Activated T-helper 17 cell treated with anti-CD3 and anti-CD28 coated beads, Interleukin-2, amount 50 U/mL, for 72 hours (primary cell): ENCODE measurements at regions not wholly inside any gene's neighbourhood (a gene's known extent, or its start where the extent isn't known, plus 50 kb on each side); places are given as distances from the start of the nearest gene placed in this dataset.
"Not testable (repeated sequence)": the region's sequence is repeated elsewhere in the genome, so short reads cannot be mapped to it uniquely, and the experiment has no call there.

Experiments
- ATAC-seq: fragments of 150-1000 bp; cut with Tn5 transposase; replicated peaks from 2 replicates; pipeline ENCODE4 v1.10.0; 2021; ENCODE audit warnings: mild to moderate bottlenecking, moderate library complexity
- H3K27ac Mint-ChIP-seq: one replicate; pipeline ENCODE4 v1.8.0; 2022; ENCODE audit warnings: mixed read lengths
- H3K27me3 Mint-ChIP-seq: one replicate; pipeline ENCODE4 v1.8.0; 2022; ENCODE audit warnings: mixed read lengths
- H3K36me3 Mint-ChIP-seq: one replicate; pipeline ENCODE4 v1.8.0; 2022; ENCODE audit warnings: low read depth, mild to moderate bottlenecking, mixed read lengths
- H3K4me1 Mint-ChIP-seq: one replicate; pipeline ENCODE4 v1.8.0; 2022; ENCODE audit warnings: mixed read lengths
- H3K4me3 Mint-ChIP-seq: one replicate; pipeline ENCODE4 v1.8.0; 2022; ENCODE audit warnings: mild to moderate bottlenecking, mixed read lengths
- H3K9me3 Mint-ChIP-seq: one replicate; pipeline ENCODE4 v1.8.0; 2022; ENCODE audit warnings: mixed read lengths

DNA sequence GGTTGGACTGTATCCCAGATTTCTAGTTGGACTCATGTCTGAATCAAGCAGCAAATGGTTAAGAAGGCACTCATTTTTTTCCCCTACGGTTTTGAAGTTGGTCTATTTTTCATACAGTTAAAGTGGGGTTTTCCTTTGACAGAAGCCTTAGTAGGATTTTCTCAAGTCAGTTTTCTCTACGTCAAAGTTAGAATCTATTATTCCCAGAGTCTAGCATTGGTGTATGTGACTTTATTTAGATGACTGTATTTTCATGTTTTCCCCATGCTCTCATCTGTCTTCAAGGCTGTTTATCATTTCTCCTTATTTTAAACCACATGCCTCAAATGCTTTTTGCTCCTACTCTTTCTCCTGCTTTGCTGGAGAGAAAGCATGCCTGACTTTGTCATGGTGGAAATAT is 623.2 kb downstream of the CCSER2 start:
- no peak for ATAC-seq
- H3K4me1 Mint-ChIP-seq = no peaks in the 10 kb centered on the region
- H3K4me3 Mint-ChIP-seq = no peak overlapping the region
- H3K27me3 Mint-ChIP-seq = peaks cover 4% of the 10 kb centered on the region
- no peaks in the 10 kb centered on the region for H3K36me3 Mint-ChIP-seq
- no peaks in the 10 kb centered on the region for H3K9me3 Mint-ChIP-seq
- no peak overlapping the region for H3K27ac Mint-ChIP-seq

DNA sequence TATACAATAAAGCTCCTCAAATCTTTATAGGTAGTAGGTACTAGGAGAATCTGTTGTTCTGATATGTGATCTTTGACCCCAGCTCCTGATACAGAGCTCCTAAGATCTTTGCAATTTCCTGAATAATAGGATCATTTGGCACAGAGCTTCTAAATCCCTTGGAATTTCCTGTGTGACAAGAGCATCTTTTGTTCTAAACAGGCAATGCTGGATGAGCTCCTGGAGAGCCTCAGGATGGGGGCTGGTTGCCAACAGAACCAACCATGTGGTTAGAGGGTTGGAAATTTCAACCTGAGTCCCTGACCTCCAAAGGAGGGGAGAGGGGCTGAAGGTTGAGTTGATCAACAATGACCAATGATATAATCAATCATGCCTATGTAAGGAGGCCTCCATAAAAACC is 629.0 kb downstream of the CCSER2 start:
- Mint-ChIP-seq H3K27ac (no peak overlapping the region), H3K4me3 (no peak overlapping the region), H3K27me3 (no peaks in the 10 kb centered on the region), H3K36me3 (no peaks in the 10 kb centered on the region), H3K9me3 (no peaks in the 10 kb centered on the region), H3K4me1 (no peaks in the 10 kb centered on the region)
- ATAC-seq = no peak

DNA sequence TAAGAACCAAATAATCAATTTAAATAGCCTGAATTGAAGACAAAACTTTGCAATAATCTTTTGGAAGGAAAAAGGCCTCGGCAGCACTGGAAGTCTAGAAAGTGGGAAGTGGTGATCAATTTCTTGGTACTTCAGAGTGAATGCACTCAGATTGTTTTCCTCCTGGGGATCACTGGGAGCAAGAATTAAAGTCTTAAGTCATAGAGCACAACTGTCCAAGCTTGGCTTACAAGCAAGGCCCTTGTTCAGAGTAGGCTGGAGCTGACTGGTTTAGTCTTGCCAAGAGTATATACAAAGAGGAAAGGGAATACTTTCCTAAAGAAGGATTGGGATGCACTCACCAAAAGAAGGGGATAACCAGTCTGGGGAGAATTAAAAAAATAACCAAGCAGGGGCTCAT is 637.1 kb downstream of the CCSER2 start:
- H3K9me3 Mint-ChIP-seq = peaks cover 3% of the 10 kb centered on the region
- H3K4me1 Mint-ChIP-seq = no peaks in the 10 kb centered on the region
- H3K27me3 Mint-ChIP-seq = peaks cover 3% of the 10 kb centered on the region

DNA sequence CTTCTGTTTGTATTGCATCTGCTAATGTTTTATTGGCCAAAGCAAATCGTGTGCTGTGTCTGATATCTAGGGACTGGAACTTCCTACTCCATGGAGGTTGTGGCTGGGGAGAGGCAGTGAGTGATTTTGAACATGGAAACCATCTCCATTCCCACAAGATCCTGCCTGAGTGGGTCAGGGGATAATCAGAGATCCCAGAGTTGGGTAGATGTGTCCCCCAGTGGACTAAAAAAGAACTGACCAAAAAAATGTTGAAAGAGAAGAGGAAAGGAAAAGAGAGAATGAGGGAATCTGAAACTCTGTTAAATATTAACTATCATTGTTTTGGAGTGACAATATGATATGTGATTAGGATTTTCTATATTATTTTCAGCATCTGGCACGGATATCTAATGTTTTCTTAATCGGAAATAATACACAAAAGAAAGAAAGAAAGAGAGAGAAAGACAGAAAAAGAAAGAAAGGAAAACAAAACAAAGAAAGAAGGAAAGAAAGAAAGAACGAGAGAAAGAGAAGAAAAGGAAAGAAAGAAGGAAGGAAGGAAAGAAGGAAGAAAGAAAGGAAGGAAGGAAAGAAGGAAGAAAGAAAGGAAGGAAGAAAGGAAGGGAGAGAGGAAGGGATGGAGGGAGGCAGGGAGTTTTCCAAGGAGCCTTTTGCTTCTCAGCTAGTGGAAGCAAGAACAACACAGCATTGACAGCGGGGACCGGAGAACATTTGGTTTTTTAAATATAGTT is 638.5 kb downstream of the CCSER2 start:
- Mint-ChIP-seq H3K36me3 (no peaks in the 10 kb centered on the region), H3K4me3 (no peak overlapping the region), H3K9me3 (peaks cover 3% of the 10 kb centered on the region), H3K4me1 (no peaks in the 10 kb centered on the region), H3K27ac (no peak overlapping the region), H3K27me3 (peaks cover 3% of the 10 kb centered on the region)
- ATAC-seq = no peak

More for the DNA sequence above, 637.1 kb downstream of the CCSER2 start:
- ATAC-seq = no peak
- Mint-ChIP-seq H3K36me3 (no peaks in the 10 kb centered on the region), H3K4me3 (no peak overlapping the region), H3K27ac (no peak overlapping the region)

DNA sequence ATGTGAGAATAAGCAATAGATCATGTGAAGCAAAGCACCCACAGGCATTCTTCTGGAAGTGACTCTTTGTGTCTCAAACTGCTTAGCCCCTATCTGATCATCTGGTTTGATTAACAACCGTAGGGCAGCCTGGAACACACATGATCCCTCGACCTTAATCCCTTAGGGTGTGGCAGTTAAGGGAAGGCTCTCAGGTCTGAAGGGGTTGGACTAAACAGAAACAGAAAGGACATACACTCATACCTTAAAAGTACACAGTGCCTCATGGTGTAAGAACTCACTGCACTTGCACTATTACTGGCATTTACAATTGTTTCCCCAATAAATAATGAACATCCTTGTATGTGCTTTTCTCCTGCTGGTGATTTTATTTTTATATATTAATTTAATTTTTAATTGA is 640.9 kb downstream of the CCSER2 start:
- not testable (repeated sequence) for H3K9me3 Mint-ChIP-seq, H3K36me3 Mint-ChIP-seq, H3K4me1 Mint-ChIP-seq, ATAC-seq, H3K4me3 Mint-ChIP-seq, H3K27me3 Mint-ChIP-seq, H3K27ac Mint-ChIP-seq

DNA sequence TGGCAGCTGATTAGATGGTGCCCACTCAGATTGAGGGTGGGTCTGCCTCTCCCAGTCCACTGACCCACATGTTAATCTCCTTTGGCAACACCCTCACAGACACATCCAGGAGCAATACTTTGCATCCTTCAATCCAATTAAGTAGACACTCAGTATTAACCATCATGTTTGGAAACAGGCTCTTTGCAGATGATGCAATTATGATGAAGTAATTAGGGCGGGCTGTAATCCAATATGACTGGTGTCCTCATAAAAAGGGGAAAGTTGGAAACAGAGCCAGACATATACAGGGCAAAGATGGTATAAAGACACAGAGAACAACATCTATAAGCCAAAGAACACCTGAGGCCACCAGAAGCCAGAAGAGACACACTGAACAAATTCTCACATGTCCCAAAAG is 658.6 kb downstream of the CCSER2 start:
- H3K4me1 Mint-ChIP-seq = no peaks in the 10 kb centered on the region
- H3K4me3 Mint-ChIP-seq = no peak overlapping the region
- H3K36me3 Mint-ChIP-seq = no peaks in the 10 kb centered on the region
- no peaks in the 10 kb centered on the region for H3K27me3 Mint-ChIP-seq
- H3K27ac Mint-ChIP-seq = no peak overlapping the region
- ATAC-seq = no peak
- no peaks in the 10 kb centered on the region for H3K9me3 Mint-ChIP-seq

DNA sequence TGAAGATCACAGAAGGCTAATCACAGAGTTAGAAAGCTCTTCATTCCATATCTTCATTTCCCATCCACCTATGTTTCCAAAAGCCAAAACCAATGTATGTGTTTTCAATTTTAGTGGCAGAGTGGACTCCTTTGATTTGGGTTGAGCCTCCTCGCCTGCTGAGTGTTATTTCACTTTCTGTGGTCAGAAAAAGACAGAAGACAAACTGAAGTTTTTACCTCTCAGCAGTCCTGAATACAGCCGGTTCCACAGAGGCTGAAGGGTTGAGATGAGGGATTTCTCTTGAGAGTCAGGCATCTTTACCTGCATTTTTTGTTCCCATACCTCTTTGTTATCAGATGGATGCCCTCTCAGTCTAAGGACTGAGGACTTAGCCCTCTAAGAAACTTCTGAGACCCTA is 659.6 kb downstream of the CCSER2 start:
- H3K4me1 Mint-ChIP-seq = no peaks in the 10 kb centered on the region
- no peaks in the 10 kb centered on the region for H3K27me3 Mint-ChIP-seq
- no peak overlapping the region for H3K27ac Mint-ChIP-seq
- no peak overlapping the region for H3K4me3 Mint-ChIP-seq
- no peaks in the 10 kb centered on the region for H3K36me3 Mint-ChIP-seq
- ATAC-seq = no peak
- H3K9me3 Mint-ChIP-seq = no peaks in the 10 kb centered on the region

DNA sequence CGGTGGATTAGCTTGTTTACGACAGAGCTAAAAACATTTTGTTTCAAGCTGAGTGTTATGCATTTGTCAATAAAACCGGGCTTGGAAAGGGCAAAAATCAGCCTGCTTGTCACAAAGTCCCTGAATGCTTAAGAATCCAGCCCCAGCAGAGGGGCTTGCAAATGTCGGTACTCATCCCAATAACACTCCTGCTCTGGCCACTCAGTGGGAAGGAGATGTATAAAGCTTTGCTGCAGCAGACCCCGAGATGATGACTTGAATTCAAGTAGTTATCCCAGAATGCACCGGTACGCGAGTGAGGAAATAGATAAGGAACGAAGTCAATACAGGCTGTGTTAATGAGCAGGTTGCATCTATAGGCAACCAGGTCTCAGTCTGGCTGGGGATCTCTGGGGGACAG is 662.3 kb downstream of the CCSER2 start:
- Mint-ChIP-seq H3K4me3 (no peak overlapping the region), H3K27ac (no peak overlapping the region), H3K36me3 (no peaks in the 10 kb centered on the region), H3K9me3 (no peaks in the 10 kb centered on the region), H3K27me3 (no peaks in the 10 kb centered on the region), H3K4me1 (no peaks in the 10 kb centered on the region)
- no peak for ATAC-seq

DNA sequence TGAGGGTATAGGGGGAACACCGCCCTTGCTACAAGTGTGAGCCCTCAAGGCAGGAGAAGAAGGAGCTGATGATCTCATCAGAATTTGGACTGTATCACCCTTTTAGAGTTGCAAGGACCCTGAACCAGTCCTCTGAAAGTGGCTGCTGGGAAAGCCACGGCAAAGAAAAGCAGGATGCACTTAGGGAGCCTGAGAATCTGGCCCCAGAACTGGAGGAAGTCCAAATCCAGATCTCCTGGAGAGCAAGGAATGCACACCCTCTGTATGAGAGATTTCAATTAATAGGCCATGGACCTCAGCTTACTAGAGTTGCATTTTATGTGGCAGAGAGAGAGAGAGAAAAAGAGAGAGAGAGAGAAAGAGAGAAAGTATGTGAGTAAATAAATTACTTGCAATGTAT is 662.9 kb downstream of the CCSER2 start:
- no peak overlapping the region for H3K4me3 Mint-ChIP-seq
- no peaks in the 10 kb centered on the region for H3K9me3 Mint-ChIP-seq
- no peaks in the 10 kb centered on the region for H3K27me3 Mint-ChIP-seq
- H3K4me1 Mint-ChIP-seq = no peaks in the 10 kb centered on the region
- no peak overlapping the region for H3K27ac Mint-ChIP-seq
- no peaks in the 10 kb centered on the region for H3K36me3 Mint-ChIP-seq
- ATAC-seq = no peak

DNA sequence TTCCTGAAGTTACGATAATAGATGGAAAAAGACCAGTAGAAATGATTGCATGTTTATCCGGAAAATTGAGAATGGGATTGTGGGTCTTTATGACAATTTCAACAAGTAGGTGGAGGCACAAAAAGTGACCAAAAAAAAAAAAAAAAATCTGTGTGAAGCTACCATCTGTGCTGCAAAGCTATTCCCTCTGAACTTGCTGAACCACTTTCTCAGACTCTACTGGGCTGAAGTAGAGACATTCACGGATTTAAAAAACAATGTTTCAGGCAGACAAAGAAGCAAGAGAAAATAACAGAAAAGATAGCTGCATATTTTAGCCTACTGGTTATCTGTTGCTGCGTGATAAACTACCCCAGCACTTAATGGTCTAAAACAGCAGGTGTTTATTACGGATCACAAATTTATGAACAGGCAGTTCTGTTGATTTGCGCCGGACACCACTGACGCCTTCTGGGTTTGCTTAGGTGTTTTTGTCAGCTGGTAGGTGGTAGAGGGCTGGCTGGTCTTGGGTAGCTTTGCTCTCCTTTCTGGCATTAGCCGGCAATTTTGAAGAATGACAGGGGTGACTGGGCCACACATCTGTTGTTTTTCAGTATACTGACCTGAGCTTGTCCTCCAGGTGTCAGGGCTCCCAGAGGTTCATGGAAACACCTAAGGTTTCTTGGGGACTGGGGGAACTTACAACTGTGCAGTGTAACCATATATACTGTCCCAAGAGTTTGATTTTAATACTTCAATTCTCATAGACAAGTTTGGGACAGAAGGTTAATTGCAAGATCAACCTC is 665.1 kb downstream of the CCSER2 start:
- Mint-ChIP-seq H3K27me3 (no peaks in the 10 kb centered on the region), H3K4me3 (no peak overlapping the region), H3K9me3 (no peaks in the 10 kb centered on the region), H3K4me1 (no peaks in the 10 kb centered on the region), H3K27ac (no peak overlapping the region), H3K36me3 (no peaks in the 10 kb centered on the region)
- no peak for ATAC-seq

DNA sequence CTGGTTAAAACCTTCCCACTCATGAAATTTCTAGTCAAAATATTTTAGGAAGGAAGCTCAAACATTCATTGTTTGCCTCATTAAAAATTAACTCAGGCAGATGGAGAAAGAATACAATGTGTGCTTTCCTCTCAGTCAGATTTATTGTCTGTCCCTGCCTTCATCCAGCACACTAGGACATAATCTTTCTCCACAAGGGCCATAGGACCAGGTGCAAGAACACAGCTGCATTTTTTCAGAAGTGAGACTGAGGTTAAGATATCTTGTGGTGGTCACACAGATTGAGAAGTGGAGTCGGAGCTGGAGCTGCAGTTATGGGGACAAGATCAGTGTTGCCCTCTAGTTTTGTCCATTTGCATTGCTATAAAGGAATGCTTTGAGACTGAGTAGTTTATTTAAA is 666.3 kb downstream of the CCSER2 start:
- Mint-ChIP-seq H3K36me3 (no peaks in the 10 kb centered on the region), H3K27ac (no peak overlapping the region), H3K27me3 (peaks cover 3% of the 10 kb centered on the region), H3K4me1 (no peaks in the 10 kb centered on the region), H3K4me3 (no peak overlapping the region), H3K9me3 (no peaks in the 10 kb centered on the region)
- no peak for ATAC-seq

DNA sequence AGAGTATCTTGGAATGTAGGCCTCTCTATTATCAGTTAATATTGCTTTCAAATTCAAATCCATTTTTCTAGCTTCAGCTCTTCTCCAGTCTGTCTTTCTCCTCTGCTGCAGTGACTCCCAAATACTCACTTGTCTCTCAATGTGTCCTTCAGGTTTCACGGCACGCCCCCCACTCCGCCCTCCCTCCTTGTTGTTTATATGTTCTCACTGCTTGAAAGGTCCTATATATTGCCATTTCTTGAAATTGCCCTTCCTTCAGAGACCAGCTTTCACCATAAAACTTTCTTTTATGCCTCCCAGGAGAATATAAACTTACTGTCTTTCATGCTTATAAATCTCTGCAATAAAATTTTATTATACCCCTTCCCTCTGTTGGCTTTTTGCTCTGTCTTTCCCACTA is 668.2 kb downstream of the CCSER2 start:
- Mint-ChIP-seq H3K27me3 (peaks cover 6% of the 10 kb centered on the region), H3K27ac (no peak overlapping the region), H3K36me3 (no peaks in the 10 kb centered on the region), H3K4me1 (no peaks in the 10 kb centered on the region), H3K4me3 (no peak overlapping the region), H3K9me3 (no peaks in the 10 kb centered on the region)
- no peak for ATAC-seq

DNA sequence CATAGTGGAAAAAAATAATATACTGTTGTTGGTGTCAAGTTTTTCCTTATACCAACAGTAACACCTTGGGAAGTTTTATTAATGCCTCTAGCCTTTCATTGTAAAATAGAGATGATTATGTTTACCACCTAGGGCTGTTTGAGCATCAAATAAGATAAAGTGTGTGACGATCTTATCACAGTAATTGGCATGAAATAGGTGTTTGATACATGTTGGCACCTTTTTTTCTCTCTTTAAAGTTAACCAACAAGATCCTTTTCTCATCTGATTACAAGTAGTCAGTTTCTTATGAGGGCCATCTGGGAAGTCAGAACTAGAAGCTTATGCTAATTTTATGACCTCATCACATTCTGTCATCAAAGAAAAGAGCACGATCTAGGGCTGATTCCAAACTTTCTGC is 669.5 kb downstream of the CCSER2 start:
- peaks cover 6% of the 10 kb centered on the region for H3K27me3 Mint-ChIP-seq
- H3K9me3 Mint-ChIP-seq = no peaks in the 10 kb centered on the region
- no peaks in the 10 kb centered on the region for H3K4me1 Mint-ChIP-seq
- no peak overlapping the region for H3K27ac Mint-ChIP-seq
- H3K4me3 Mint-ChIP-seq = no peak overlapping the region
- no peaks in the 10 kb centered on the region for H3K36me3 Mint-ChIP-seq
- no peak for ATAC-seq

DNA sequence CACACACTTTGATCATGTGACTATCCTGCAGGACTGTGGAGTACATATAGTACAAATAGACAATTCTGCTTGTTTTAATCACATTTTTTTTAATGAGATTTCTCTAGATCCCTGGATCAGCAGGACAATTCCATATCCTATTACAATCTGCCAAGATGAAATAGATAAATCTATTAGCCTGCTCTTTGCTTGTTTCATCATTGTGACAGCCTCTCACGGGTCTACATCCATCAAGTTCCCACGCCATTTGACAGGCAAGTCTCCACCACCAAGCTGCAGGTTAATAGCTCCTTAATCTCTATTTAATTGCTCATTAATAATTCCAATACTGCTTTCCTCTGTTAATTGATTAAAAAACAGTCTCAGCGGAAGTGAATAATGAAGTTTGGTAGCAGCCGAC is 671.5 kb downstream of the CCSER2 start:
- Mint-ChIP-seq H3K27me3 (peaks cover 6% of the 10 kb centered on the region), H3K4me1 (no peaks in the 10 kb centered on the region), H3K27ac (no peak overlapping the region), H3K36me3 (no peaks in the 10 kb centered on the region), H3K9me3 (no peaks in the 10 kb centered on the region), H3K4me3 (no peak overlapping the region)
- ATAC-seq = no peak

DNA sequence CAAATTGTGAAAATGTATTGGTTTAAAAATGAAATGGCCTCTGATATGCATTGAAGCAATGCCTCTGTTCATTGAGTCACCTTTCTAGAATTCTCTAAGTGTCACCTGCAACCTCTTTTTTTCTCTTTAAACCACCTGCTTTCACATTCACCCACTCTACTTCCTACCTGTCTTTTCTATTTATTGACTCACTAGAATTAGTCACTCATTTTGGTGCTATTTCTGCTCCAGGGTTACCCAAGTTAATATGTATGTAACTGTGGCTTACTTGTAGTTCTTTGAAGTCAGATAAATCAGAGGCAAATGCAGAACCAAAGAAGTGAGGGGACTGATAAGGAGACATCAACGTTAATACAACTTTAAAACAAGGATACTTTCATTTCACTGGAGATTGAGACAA is 674.7 kb downstream of the CCSER2 start:
- H3K27me3 Mint-ChIP-seq = peaks cover 6% of the 10 kb centered on the region
- H3K9me3 Mint-ChIP-seq = no peaks in the 10 kb centered on the region
- H3K4me3 Mint-ChIP-seq = no peak overlapping the region
- no peak overlapping the region for H3K27ac Mint-ChIP-seq
- no peaks in the 10 kb centered on the region for H3K36me3 Mint-ChIP-seq
- H3K4me1 Mint-ChIP-seq = no peaks in the 10 kb centered on the region
- ATAC-seq = peak; percentile 12
